Panc1 (cell line): ENCODE measurements at regions not wholly inside any gene's neighbourhood (a gene's known extent, or its start where the extent isn't known, plus 50 kb on each side); places are given as distances from the start of the nearest gene placed in this dataset.

ENCODE experiments used
- POLR2AphosphoS5 ChIP-seq: IDR thresholded peaks from 2 replicates; pipeline ENCODE4 v1.6.1; 2012; ENCODE audit warnings: mild to moderate bottlenecking, low read depth, low read length, moderate library complexity
- TF ChIP-seq, protein P1 (sequence below): fragments of 450-650 bp; IDR thresholded peaks from 2 replicates; pipeline ENCODE4 v1.5.1; 2017; ENCODE audit warnings: mild to moderate bottlenecking
- TF ChIP-seq, protein P2 (sequence below), 2 experiments: IDR thresholded peaks; 2 replicates each; pipeline ENCODE4 v1.6.1; 2011 to 2012; ENCODE audit warnings: low read depth in 2 of 2, control low read depth in 1 of 2, low read length in 1 of 2, mild to moderate bottlenecking in 1 of 2, moderate library complexity in 1 of 2; ENCODE audit not compliant: insufficient read depth in 1 of 2

DNA sequence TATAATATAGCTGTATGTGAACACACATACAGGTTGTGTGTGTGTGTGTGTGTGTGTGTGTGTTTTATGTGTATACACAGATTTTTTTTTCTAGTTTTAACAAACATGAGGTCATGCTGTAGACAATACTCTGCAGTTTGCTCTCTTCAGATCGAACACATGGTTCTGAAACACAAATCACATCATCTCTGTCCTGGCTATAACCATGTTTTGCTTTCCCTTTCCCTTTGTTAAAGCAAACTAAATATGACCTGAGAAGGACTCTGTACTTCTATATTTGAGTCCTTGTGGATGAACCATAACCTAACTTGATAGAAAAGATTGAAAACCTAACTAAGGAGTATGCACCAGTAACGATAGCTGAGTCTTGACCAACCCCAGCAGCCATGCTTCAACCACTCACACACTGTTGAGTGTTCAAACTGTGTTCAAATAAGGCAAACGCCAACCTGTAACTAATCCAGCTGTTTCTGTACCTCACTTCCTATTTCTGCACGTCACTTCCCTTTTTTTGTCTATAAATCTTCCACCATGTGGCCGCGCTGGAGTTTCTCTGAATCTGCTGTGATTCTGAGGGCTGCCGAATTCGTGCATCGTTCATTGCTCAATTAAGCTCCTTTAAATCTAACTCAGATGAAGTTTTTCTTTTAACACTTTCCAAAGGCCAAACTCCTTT, 303.8 kb downstream of the HS3ST3B1 start:
- TF ChIP-seq, protein P1, sequence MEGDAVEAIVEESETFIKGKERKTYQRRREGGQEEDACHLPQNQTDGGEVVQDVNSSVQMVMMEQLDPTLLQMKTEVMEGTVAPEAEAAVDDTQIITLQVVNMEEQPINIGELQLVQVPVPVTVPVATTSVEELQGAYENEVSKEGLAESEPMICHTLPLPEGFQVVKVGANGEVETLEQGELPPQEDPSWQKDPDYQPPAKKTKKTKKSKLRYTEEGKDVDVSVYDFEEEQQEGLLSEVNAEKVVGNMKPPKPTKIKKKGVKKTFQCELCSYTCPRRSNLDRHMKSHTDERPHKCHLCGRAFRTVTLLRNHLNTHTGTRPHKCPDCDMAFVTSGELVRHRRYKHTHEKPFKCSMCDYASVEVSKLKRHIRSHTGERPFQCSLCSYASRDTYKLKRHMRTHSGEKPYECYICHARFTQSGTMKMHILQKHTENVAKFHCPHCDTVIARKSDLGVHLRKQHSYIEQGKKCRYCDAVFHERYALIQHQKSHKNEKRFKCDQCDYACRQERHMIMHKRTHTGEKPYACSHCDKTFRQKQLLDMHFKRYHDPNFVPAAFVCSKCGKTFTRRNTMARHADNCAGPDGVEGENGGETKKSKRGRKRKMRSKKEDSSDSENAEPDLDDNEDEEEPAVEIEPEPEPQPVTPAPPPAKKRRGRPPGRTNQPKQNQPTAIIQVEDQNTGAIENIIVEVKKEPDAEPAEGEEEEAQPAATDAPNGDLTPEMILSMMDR, result no peak
- TF ChIP-seq POLR2AphosphoS5, result no peak
- TF ChIP-seq, protein P2, sequence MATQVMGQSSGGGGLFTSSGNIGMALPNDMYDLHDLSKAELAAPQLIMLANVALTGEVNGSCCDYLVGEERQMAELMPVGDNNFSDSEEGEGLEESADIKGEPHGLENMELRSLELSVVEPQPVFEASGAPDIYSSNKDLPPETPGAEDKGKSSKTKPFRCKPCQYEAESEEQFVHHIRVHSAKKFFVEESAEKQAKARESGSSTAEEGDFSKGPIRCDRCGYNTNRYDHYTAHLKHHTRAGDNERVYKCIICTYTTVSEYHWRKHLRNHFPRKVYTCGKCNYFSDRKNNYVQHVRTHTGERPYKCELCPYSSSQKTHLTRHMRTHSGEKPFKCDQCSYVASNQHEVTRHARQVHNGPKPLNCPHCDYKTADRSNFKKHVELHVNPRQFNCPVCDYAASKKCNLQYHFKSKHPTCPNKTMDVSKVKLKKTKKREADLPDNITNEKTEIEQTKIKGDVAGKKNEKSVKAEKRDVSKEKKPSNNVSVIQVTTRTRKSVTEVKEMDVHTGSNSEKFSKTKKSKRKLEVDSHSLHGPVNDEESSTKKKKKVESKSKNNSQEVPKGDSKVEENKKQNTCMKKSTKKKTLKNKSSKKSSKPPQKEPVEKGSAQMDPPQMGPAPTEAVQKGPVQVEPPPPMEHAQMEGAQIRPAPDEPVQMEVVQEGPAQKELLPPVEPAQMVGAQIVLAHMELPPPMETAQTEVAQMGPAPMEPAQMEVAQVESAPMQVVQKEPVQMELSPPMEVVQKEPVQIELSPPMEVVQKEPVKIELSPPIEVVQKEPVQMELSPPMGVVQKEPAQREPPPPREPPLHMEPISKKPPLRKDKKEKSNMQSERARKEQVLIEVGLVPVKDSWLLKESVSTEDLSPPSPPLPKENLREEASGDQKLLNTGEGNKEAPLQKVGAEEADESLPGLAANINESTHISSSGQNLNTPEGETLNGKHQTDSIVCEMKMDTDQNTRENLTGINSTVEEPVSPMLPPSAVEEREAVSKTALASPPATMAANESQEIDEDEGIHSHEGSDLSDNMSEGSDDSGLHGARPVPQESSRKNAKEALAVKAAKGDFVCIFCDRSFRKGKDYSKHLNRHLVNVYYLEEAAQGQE (IDR thresholded peaks at IDR 0.05; ENCODE audit: insufficient read depth in 1 of 2, low read depth in 2 of 2, low read length in 1 of 2), result no peak
